ENCODE measurements at regions not wholly inside any gene's neighbourhood (a gene's known extent, or its start where the extent isn't known, plus 50 kb on each side); places are given as distances from the start of the nearest gene placed in this dataset.
"Not testable (repeated sequence)": the region's sequence is repeated elsewhere in the genome, so short reads cannot be mapped to it uniquely, and the experiment has no call there.

- no peak for DNase-seq
Observed at GRCh38 chrX:13474164-13474516, 95.3 kb upstream of the EGFL6 start.

GRCh38 chrX:13473442-13474163, 95.8 kb upstream of the EGFL6 start:
- no peak for DNase-seq

- no peak for DNase-seq
Observed at GRCh38 chrX:13472975-13473374, 96.4 kb upstream of the EGFL6 start.

GRCh38 chrX:13471269-13471668, 98.1 kb upstream of the EGFL6 start:
- no peak for DNase-seq

- DNase-seq: no peak
Observed at GRCh38 chrX:13470685-13470977, 98.8 kb upstream of the EGFL6 start.

GRCh38 chrX:13469963-13470684, 99.3 kb upstream of the EGFL6 start:
- DNase-seq: peak; percentile 67

- no peak for DNase-seq
Observed at GRCh38 chrX:13468096-13468495, 101.3 kb upstream of the EGFL6 start.

GRCh38 chrX:13467243-13467642, 102.2 kb upstream of the EGFL6 start:
- no peak for DNase-seq

- DNase-seq: peak; percentile 37
Observed at GRCh38 chrX:13464599-13465275, 104.7 kb upstream of the EGFL6 start.

- peak; percentile 97 for DNase-seq
Observed at GRCh38 chrX:13463608-13464007, 105.8 kb upstream of the EGFL6 start.

- peak; percentile 68 for DNase-seq
Observed at GRCh38 chrX:13452283-13452682, 117.1 kb upstream of the EGFL6 start.

- no peak for DNase-seq
Observed at GRCh38 chrX:13449441-13449840, 120.0 kb upstream of the EGFL6 start.

- no peak for DNase-seq
Observed at GRCh38 chrX:13448941-13449340, 120.5 kb upstream of the EGFL6 start.

- DNase-seq: not testable (repeated sequence)
Observed at GRCh38 chrX:13441608-13442007, 121.8 kb upstream of the ATXN3L start.

- peak; percentile 58 for DNase-seq
Observed at GRCh38 chrX:13440176-13440575, 120.3 kb upstream of the ATXN3L start.

- peak; percentile 74 for DNase-seq
Observed at GRCh38 chrX:13433298-13433605, 113.4 kb upstream of the ATXN3L start.

- peak; percentile 94 for DNase-seq
Observed at GRCh38 chrX:13432414-13433297, 112.8 kb upstream of the ATXN3L start.

- DNase-seq: peak; percentile 51
Observed at GRCh38 chrX:13430136-13430827, 110.4 kb upstream of the ATXN3L start.

- DNase-seq: peak; percentile 94
Observed at GRCh38 chrX:13428053-13428786, 108.4 kb upstream of the ATXN3L start.

- no peak for DNase-seq
Observed at GRCh38 chrX:13427441-13428052, 107.7 kb upstream of the ATXN3L start.

- DNase-seq: no peak
Observed at GRCh38 chrX:13420545-13421183, 100.8 kb upstream of the ATXN3L start.
